Tibial nerve (tissue), 4 donors: ENCODE measurements at regions not wholly inside any gene's neighbourhood (a gene's known extent, or its start where the extent isn't known, plus 50 kb on each side); places are given as distances from the start of the nearest gene placed in this dataset.

Source experiments
- DNase-seq, 2 donors: peaks; one replicate each; pipeline ENCODE4 v3.0.0-alpha.2; 2019; ENCODE audit warnings: low spot score in 2 of 2
- H3K27ac ChIP-seq, 4 donors: fragments of 200-600 bp; sonication (generic) in 3 of 4; one replicate each; pipeline ENCODE4 v1.5.1; 2017 to 2019; ENCODE audit warnings: mild to moderate bottlenecking in 1 of 4
- H3K27me3 ChIP-seq, 2 donors: fragments of 200-600 bp; sonication (generic) in 1 of 2; one replicate each; pipeline versions ENCODE4 v1.5.1 to v1.6.0; 2017 to 2019
- H3K36me3 ChIP-seq, 3 donors: fragments of 200-600 bp; sonication (generic); one replicate each; pipeline ENCODE4 v1.5.1; 2018 to 2019
- H3K4me1 ChIP-seq, 4 donors: fragments of 200-600 bp; sonication (generic) in 3 of 4; one replicate each; pipeline ENCODE4 v1.5.1; 2017 to 2019
- H3K4me3 ChIP-seq, 4 donors: fragments of 200-600 bp; sonication (generic) in 3 of 4; one replicate each; pipeline ENCODE4 v1.5.1; 2017 to 2019; ENCODE audit warnings: mild to moderate bottlenecking in 1 of 4, moderate library complexity in 1 of 4
- H3K9me3 ChIP-seq, 4 donors: fragments of 200-600 bp; sonication (generic) in 3 of 4; one replicate each; pipeline ENCODE4 v1.5.1; 2017 to 2019
- CTCF ChIP-seq, 5 experiments: fragments of 200-600 bp in 3 of 5; fragments of 450-650 bp in 2 of 5; sonication (generic) in 3 of 5; IDR thresholded peaks; one replicate each; pipeline ENCODE4 v1.5.1; 2016 to 2019; ENCODE audit warnings: antibody characterized with exemption in 5 of 5, mild to moderate bottlenecking in 3 of 5, moderate library complexity in 2 of 5
- EP300 ChIP-seq, 2 donors: sonication (generic); formaldehyde crosslinking; IDR thresholded peaks; one replicate each; pipeline ENCODE4 v1.6.1; 2017; ENCODE audit warnings: antibody characterized with exemption in 2 of 2, mild to moderate bottlenecking in 1 of 2
- POLR2A ChIP-seq, 2 donors: fragments of 450-650 bp; IDR thresholded peaks; one replicate each; pipeline ENCODE4 v1.6.1; 2017; ENCODE audit warnings: antibody characterized with exemption in 2 of 2, mild to moderate bottlenecking in 2 of 2, moderate library complexity in 2 of 2
- WGBS, 2 donors: methylation state at CpG; one replicate each; pipeline ENCODE4 v1.1.5; 2018; 5-methylcytosine and 5-hydroxymethylcytosine counted together

DNA sequence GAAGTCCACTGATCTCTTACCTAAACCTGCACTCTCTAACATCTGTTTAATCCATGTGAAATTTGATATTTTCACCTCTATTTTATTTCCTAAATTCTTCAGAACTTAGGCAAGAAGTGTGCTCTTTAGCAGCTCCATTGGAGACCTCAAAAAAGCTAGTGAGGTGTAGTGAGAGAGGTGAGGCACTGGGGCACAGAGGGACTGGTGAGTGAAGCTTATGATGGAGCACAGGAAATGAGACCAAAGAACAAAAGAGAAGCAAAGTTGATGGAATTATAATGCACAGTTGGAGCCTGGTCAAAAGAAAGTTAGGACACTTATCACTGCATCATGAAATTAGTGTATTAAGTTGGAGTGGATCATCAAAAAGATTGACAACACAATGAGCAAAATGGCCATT lies 1050.7 kb upstream of the NRXN1 start:
- TF ChIP-seq CTCF (IDR thresholded peaks at IDR 0.05) = no peak
- TF ChIP-seq POLR2A (IDR thresholded peaks at IDR 0.05) = no peak
- no peak for TF ChIP-seq EP300 (IDR thresholded peaks at IDR 0.05)
- H3K27me3 ChIP-seq = no peaks in the 10 kb centered on the region
- DNase-seq = no peak
- H3K36me3 ChIP-seq = no peaks in the 10 kb centered on the region
- no peaks in the 10 kb centered on the region for H3K9me3 ChIP-seq
- no peak overlapping the region for H3K4me3 ChIP-seq
- H3K27ac ChIP-seq = no peak overlapping the region
- H3K4me1 ChIP-seq = no peaks in the 10 kb centered on the region

GRCh38 chr2:52079602-52080001 lies 1047.7 kb upstream of the NRXN1 start:
- TF ChIP-seq CTCF (IDR thresholded peaks at IDR 0.05) (no peak), EP300 (IDR thresholded peaks at IDR 0.05) (no peak), POLR2A (IDR thresholded peaks at IDR 0.05) (no peak)
- Histone ChIP-seq H3K4me3 (no peak overlapping the region), H3K36me3 (no peaks in the 10 kb centered on the region), H3K4me1 (no peaks in the 10 kb centered on the region), H3K27ac (no peak overlapping the region), H3K27me3 (no peaks in the 10 kb centered on the region), H3K9me3 (no peaks in the 10 kb centered on the region)
- DNase-seq = no peak
- 82 to 88% methylated on average over 2 of the region's 2 CpGs for WGBS, 2 donors

GRCh38 chr2:52077159-52077558 lies 1045.2 kb upstream of the NRXN1 start:
- Histone ChIP-seq H3K27me3 (no peaks in the 10 kb centered on the region), H3K9me3 (no peaks in the 10 kb centered on the region), H3K27ac (no peak overlapping the region), H3K4me3 (no peak overlapping the region), H3K36me3 (no peaks in the 10 kb centered on the region), H3K4me1 (peaks cover 0 to 6% (median 0%) of the 10 kb centered on the region in 4 donors)
- DNase-seq = no peak
- TF ChIP-seq EP300 (IDR thresholded peaks at IDR 0.05) (no peak), CTCF (IDR thresholded peaks at IDR 0.05) (no peak), POLR2A (IDR thresholded peaks at IDR 0.05) (no peak)

DNA sequence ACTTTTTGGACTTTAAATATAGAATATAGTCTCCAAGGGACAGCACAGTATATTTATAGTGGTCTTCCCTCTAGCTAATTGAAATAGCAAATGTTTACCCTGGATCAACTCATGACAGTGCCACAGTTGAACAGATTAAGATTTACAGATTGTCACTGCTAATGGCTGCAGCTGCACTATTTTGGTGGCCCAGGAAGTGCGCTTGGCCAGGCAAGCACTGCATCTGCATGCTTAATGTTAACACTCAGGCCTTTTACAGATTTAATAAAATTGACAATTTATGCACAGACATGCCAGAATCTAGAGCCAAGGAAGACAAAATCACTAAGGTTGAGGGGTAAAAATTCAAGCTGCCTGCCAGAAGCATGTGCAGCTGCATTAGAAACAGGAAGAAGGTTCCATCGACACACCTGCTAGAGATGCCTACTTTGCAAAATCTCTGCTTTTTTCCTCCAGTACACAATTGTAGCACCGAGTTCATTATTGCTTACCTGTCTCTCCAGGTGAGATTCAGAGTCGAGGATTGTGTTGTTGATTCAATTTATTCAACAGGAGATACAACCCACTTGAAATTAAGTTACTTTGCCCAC lies 1042.3 kb upstream of the NRXN1 start:
- H3K9me3 ChIP-seq = no peaks in the 10 kb centered on the region
- WGBS, 2 donors = 76 to 86% methylated on average over 4 of the region's 4 CpGs
- peaks cover 0 to 11% (median 0%) of the 10 kb centered on the region in 4 donors for H3K4me1 ChIP-seq
- DNase-seq = no peak
- H3K27me3 ChIP-seq = no peaks in the 10 kb centered on the region
- no peak overlapping the region for H3K27ac ChIP-seq
- TF ChIP-seq POLR2A (IDR thresholded peaks at IDR 0.05) (no peak), EP300 (IDR thresholded peaks at IDR 0.05) (no peak), CTCF (IDR thresholded peaks at IDR 0.05) (no peak)
- no peaks in the 10 kb centered on the region for H3K36me3 ChIP-seq
- no peak overlapping the region for H3K4me3 ChIP-seq

DNA sequence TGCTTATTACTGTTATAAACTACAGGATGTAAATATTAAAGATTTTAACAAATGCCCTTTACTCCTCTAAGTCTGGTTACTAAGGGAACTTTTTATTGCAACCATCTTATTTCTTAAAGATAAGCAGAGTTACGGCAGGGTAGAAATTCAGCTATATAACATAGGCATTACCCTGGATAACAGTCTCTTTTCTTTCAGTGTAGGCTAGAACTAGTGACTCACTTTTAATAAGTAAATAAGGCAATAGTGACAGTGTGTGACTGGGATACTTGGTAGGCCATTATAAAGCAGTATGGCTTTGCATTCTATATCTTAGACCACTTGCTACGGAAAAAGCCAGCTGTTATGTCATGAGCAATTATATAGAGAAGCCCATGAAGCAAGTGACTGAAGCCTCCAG lies 1041.0 kb upstream of the NRXN1 start:
- no peak for DNase-seq
- Histone ChIP-seq H3K27ac (no peak overlapping the region), H3K27me3 (no peaks in the 10 kb centered on the region), H3K36me3 (no peaks in the 10 kb centered on the region), H3K4me1 (peaks cover 0 to 11% (median 0%) of the 10 kb centered on the region in 4 donors), H3K9me3 (peaks cover 0 to 4% (median 0%) of the 10 kb centered on the region in 4 donors), H3K4me3 (no peak overlapping the region)
- TF ChIP-seq CTCF (IDR thresholded peaks at IDR 0.05) = no peak
- no peak for TF ChIP-seq EP300 (IDR thresholded peaks at IDR 0.05)
- WGBS, 2 donors = 66% methylated on average over 2 of the region's 2 CpGs
